ENCODE measurements at regions not wholly inside any gene's neighbourhood (a gene's known extent, or its start where the extent isn't known, plus 50 kb on each side); places are given as distances from the start of the nearest gene placed in this dataset.

GRCh38 chr10:8130973-8131911 is 76.8 kb downstream of the GATA3 start:
- TF ChIP-seq, protein P1, sequence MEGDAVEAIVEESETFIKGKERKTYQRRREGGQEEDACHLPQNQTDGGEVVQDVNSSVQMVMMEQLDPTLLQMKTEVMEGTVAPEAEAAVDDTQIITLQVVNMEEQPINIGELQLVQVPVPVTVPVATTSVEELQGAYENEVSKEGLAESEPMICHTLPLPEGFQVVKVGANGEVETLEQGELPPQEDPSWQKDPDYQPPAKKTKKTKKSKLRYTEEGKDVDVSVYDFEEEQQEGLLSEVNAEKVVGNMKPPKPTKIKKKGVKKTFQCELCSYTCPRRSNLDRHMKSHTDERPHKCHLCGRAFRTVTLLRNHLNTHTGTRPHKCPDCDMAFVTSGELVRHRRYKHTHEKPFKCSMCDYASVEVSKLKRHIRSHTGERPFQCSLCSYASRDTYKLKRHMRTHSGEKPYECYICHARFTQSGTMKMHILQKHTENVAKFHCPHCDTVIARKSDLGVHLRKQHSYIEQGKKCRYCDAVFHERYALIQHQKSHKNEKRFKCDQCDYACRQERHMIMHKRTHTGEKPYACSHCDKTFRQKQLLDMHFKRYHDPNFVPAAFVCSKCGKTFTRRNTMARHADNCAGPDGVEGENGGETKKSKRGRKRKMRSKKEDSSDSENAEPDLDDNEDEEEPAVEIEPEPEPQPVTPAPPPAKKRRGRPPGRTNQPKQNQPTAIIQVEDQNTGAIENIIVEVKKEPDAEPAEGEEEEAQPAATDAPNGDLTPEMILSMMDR (optimal IDR thresholded peaks at IDR 0.05 in 1 of 3, IDR thresholded peaks at IDR 0.05 in 1 of 3, conservative IDR thresholded peaks at IDR 0.05 in 1 of 3; ENCODE audit: extremely low read depth in 1 of 3, insufficient read depth in 2 of 3, low read length in 3 of 3), result no peak
- TF ChIP-seq EZH2 (IDR thresholded peaks at IDR 0.05; ENCODE audit: low read length), result no peak
